Keratinocyte (primary cell): ENCODE measurements at regions not wholly inside any gene's neighbourhood (a gene's known extent, or its start where the extent isn't known, plus 50 kb on each side); places are given as distances from the start of the nearest gene placed in this dataset.

ENCODE experiments used
- DNase-seq: peaks from one replicate; pipeline ENCODE4 v3.0.0-alpha.2; 2011; ENCODE audit warnings: low read depth, missing footprints, low spot score
- FAIRE-seq: peaks from 2 replicates; lab custom pipeline; 2011; peaks lifted over from hg19 to GRCh38; lab: Jason Lieb, UNC
- H2AFZ ChIP-seq: 2 replicates; pipeline ENCODE4 v1.6.0; 2012; ENCODE audit warnings: low read length, control low read depth, inconsistent platforms; ENCODE audit not compliant: control insufficient read depth
- H3K27ac ChIP-seq: 2 replicates; pipeline ENCODE4 v1.5.1; 2011; ENCODE audit warnings: low read length; ENCODE audit not compliant: control insufficient read depth, insufficient read depth
- H3K27me3 ChIP-seq: 3 replicates; pipeline ENCODE4 v1.6.0; 2011; ENCODE audit warnings: low read length; ENCODE audit not compliant: control insufficient read depth, insufficient read depth; ENCODE audit errors: extremely low read depth
- H3K36me3 ChIP-seq, 2 experiments: 2 replicates in 1 of 2; 3 replicates in 1 of 2; pipeline ENCODE4 v1.5.1; 2011; ENCODE audit warnings: low read length in 2 of 2, mild to moderate bottlenecking in 1 of 2; ENCODE audit not compliant: control insufficient read depth in 2 of 2, insufficient read depth in 2 of 2; ENCODE audit errors: extremely low read depth in 1 of 2
- H3K4me1 ChIP-seq: 3 replicates; pipeline ENCODE4 v1.5.1; 2011; ENCODE audit warnings: low read length; ENCODE audit not compliant: control insufficient read depth, insufficient read depth; ENCODE audit errors: extremely low read depth
- H3K4me2 ChIP-seq: 3 replicates; pipeline ENCODE4 v1.6.0; 2011; ENCODE audit warnings: low read depth, low read length; ENCODE audit not compliant: control insufficient read depth, insufficient read depth; ENCODE audit errors: extremely low read depth
- H3K4me3 ChIP-seq, 3 experiments: fragments of 200-600 bp in 1 of 3; sonication (generic) in 1 of 3; 2 replicates in 2 of 3; 3 replicates in 1 of 3; pipeline ENCODE4 v1.5.1; 2011 to 2016; ENCODE audit warnings: low read length in 3 of 3, mild to moderate bottlenecking in 3 of 3, control low read depth in 2 of 3, inconsistent platforms in 1 of 3, low read depth in 1 of 3, mixed read lengths in 1 of 3, mixed run types in 1 of 3, moderate library complexity in 1 of 3; ENCODE audit not compliant: control insufficient read depth in 2 of 3, insufficient read depth in 2 of 3; ENCODE audit errors: extremely low read depth in 1 of 3
- H3K79me2 ChIP-seq: 2 replicates; pipeline ENCODE4 v1.6.0; 2012; ENCODE audit warnings: low read length; ENCODE audit not compliant: control insufficient read depth, insufficient read depth
- H3K9ac ChIP-seq: 3 replicates; pipeline ENCODE4 v1.6.0; 2011; ENCODE audit warnings: low read length; ENCODE audit not compliant: control insufficient read depth, insufficient read depth; ENCODE audit errors: extremely low read depth
- H3K9me1 ChIP-seq: 3 replicates; pipeline ENCODE4 v1.6.0; 2011; ENCODE audit warnings: low read length; ENCODE audit not compliant: control insufficient read depth, insufficient read depth; ENCODE audit errors: extremely low read depth
- H3K9me3 ChIP-seq: 2 replicates; pipeline ENCODE4 v1.5.1; 2012; ENCODE audit warnings: low read depth, low read length; ENCODE audit not compliant: control insufficient read depth
- H4K20me1 ChIP-seq: 3 replicates; pipeline ENCODE4 v1.6.0; 2011; ENCODE audit warnings: low read length; ENCODE audit not compliant: control insufficient read depth, insufficient read depth; ENCODE audit errors: extremely low read depth
- EZH2 ChIP-seq: IDR thresholded peaks from one replicate; pipeline ENCODE4 v1.6.1; 2012; ENCODE audit warnings: inconsistent platforms, mild to moderate bottlenecking, low read length, moderate library complexity
- dilution Hi-C: fragments of 300-500 bp; cut with MboI; formaldehyde crosslinking; loops from one replicate; pipeline ENCODE4 v1.7.0; 2020; ENCODE audit warnings: low sequenced_read_pairs; ENCODE audit not compliant: extremely low pct_ligation_motif_present
- TF ChIP-seq, protein P1 (sequence below), 3 experiments: IDR thresholded peaks in 1 of 3; conservative IDR thresholded peaks in 1 of 3; optimal IDR thresholded peaks in 1 of 3; 2 replicates in 2 of 3; 3 replicates in 1 of 3; pipeline versions ENCODE3 to v1.5.1; 2011; ENCODE audit warnings: low read length in 3 of 3, mild to moderate bottlenecking in 3 of 3, moderate library complexity in 2 of 3, control low read depth in 1 of 3, inconsistent platforms in 1 of 3; ENCODE audit not compliant: insufficient read depth in 2 of 3; ENCODE audit errors: extremely low read depth in 1 of 3

GRCh38 chr9:134553996-134554372, 87.6 kb upstream of the COL5A1 start:
- H3K4me1 ChIP-seq = peaks cover 25% of the 10 kb centered on the region
- no peak overlapping the region for H3K4me2 ChIP-seq
- DNase-seq (no peak), FAIRE-seq (no peak)
- H3K9me1 ChIP-seq = no peaks in the 10 kb centered on the region
- no peak overlapping the region for H3K27ac ChIP-seq
- TF ChIP-seq EZH2 = no peak
- TF ChIP-seq, protein P1, sequence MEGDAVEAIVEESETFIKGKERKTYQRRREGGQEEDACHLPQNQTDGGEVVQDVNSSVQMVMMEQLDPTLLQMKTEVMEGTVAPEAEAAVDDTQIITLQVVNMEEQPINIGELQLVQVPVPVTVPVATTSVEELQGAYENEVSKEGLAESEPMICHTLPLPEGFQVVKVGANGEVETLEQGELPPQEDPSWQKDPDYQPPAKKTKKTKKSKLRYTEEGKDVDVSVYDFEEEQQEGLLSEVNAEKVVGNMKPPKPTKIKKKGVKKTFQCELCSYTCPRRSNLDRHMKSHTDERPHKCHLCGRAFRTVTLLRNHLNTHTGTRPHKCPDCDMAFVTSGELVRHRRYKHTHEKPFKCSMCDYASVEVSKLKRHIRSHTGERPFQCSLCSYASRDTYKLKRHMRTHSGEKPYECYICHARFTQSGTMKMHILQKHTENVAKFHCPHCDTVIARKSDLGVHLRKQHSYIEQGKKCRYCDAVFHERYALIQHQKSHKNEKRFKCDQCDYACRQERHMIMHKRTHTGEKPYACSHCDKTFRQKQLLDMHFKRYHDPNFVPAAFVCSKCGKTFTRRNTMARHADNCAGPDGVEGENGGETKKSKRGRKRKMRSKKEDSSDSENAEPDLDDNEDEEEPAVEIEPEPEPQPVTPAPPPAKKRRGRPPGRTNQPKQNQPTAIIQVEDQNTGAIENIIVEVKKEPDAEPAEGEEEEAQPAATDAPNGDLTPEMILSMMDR (optimal IDR thresholded peaks at IDR 0.05 in 1 of 3, IDR thresholded peaks at IDR 0.05 in 1 of 3, conservative IDR thresholded peaks at IDR 0.05 in 1 of 3; ENCODE audit: extremely low read depth in 1 of 3, insufficient read depth in 2 of 3, low read length in 3 of 3) = no peak
- no peak overlapping the region for H3K9ac ChIP-seq
- no peaks in the 10 kb centered on the region for H3K36me3 ChIP-seq
- no peaks in the 10 kb centered on the region for H3K9me3 ChIP-seq
- no peaks in the 10 kb centered on the region for H3K79me2 ChIP-seq
- dilution Hi-C loops = no loop called here
- no peaks in the 10 kb centered on the region for H4K20me1 ChIP-seq
- no peak overlapping the region for H3K4me3 ChIP-seq
- peaks cover 6% of the 10 kb centered on the region for H3K27me3 ChIP-seq
- no peak overlapping the region for H2AFZ ChIP-seq

GRCh38 chr9:134554373-134555093, 87.1 kb upstream of the COL5A1 start:
- Histone ChIP-seq H3K79me2 (no peaks in the 10 kb centered on the region), H2AFZ (no peak overlapping the region), H3K4me1 (peaks cover 25% of the 10 kb centered on the region), H3K36me3 (no peaks in the 10 kb centered on the region), H3K27me3 (peaks cover 6% of the 10 kb centered on the region), H3K27ac (no peak overlapping the region), H3K9ac (no peak overlapping the region), H4K20me1 (no peaks in the 10 kb centered on the region), H3K9me3 (no peaks in the 10 kb centered on the region), H3K4me2 (no peak overlapping the region), H3K4me3 (no peak overlapping the region), H3K9me1 (no peaks in the 10 kb centered on the region)
- FAIRE-seq (no peak), DNase-seq (no peak)
- no peak for TF ChIP-seq EZH2
- TF ChIP-seq, protein P1 (optimal IDR thresholded peaks at IDR 0.05 in 1 of 3, IDR thresholded peaks at IDR 0.05 in 1 of 3, conservative IDR thresholded peaks at IDR 0.05 in 1 of 3; ENCODE audit: extremely low read depth in 1 of 3, insufficient read depth in 2 of 3, low read length in 3 of 3) = no peak
- dilution Hi-C loops = no loop called here
